IMR-90 (cell line): ENCODE measurements at regions not wholly inside any gene's neighbourhood (a gene's known extent, or its start where the extent isn't known, plus 50 kb on each side); places are given as distances from the start of the nearest gene placed in this dataset.
"Not testable (repeated sequence)": the region's sequence is repeated elsewhere in the genome, so short reads cannot be mapped to it uniquely, and the experiment has no call there.

ENCODE experiments used
- ATAC-seq: fragments of 200-7000 bp; cut with Tn5 transposase; 2 replicates; pipeline ENCODE4 v1.9.1; 2020; ENCODE audit warnings: low read depth, mild to moderate bottlenecking, moderate library complexity
- BruUV-seq: library from RNA; stranded (reverse); fragments of 400-500 nt; replicated peaks from 2 replicates; lab custom pipeline; 2021; lab: Mats Ljungman, UMichigan
- CTCF ChIA-PET: fragments of 300-600 bp; formaldehyde crosslinking; extraction: SDS; loops from one replicate; lab custom pipeline; 2021; ENCODE audit warnings: antibody characterized with exemption; lab: Yijun Ruan, JAX
- POLR2A ChIA-PET: fragments of 300-600 bp; sonication (Branson Sonifier 250); formaldehyde crosslinking; loops from one replicate; lab custom pipeline; 2022; ENCODE audit warnings: antibody characterized with exemption; ENCODE audit not compliant: unreplicated experiment; lab: Charles Lee
- DNase-seq: peaks from one replicate; pipeline ENCODE4 v3.0.0; 2013
- H2AFZ ChIP-seq: replicated peaks from 2 replicates; pipeline ENCODE3; 2013; ENCODE audit warnings: low read length, mild to moderate bottlenecking; ENCODE audit not compliant: poor library complexity
- H2AK5ac ChIP-seq: 2 replicates; pipeline ENCODE4 v1.6.1; 2013; ENCODE audit warnings: low read depth, low read length, inconsistent platforms
- H2AK9ac ChIP-seq: replicated peaks from 2 replicates; pipeline ENCODE3; 2013; ENCODE audit warnings: mild to moderate bottlenecking, low read depth, low read length, moderate library complexity; ENCODE audit not compliant: poor library complexity
- H2BK120ac ChIP-seq: 2 replicates; pipeline ENCODE4 v1.6.1; 2013; ENCODE audit warnings: low read depth, low read length, inconsistent platforms
- H2BK15ac ChIP-seq: 3 replicates; pipeline ENCODE4 v1.6.1; 2013; ENCODE audit warnings: low read depth, low read length, inconsistent platforms
- H2BK20ac ChIP-seq: 2 replicates; pipeline ENCODE4 v1.6.1; 2013; ENCODE audit warnings: low read depth, mild to moderate bottlenecking, inconsistent platforms, low read length, moderate library complexity
- H2BK5ac ChIP-seq: 2 replicates; pipeline ENCODE4 v1.6.1; 2013; ENCODE audit warnings: mild to moderate bottlenecking, low read depth, low read length, inconsistent platforms; ENCODE audit not compliant: poor library complexity, severe bottlenecking
- H3K14ac ChIP-seq: replicated peaks from 2 replicates; pipeline ENCODE4 v1.6.1; 2013; ENCODE audit warnings: low read depth, low read length, inconsistent platforms
- H3K18ac ChIP-seq: 2 replicates; pipeline ENCODE4 v1.6.1; 2013; ENCODE audit warnings: low read depth, low read length, control low read depth
- H3K23ac ChIP-seq: 2 replicates; pipeline ENCODE4 v1.6.1; 2013; ENCODE audit warnings: low read depth, low read length, inconsistent platforms
- H3K27ac ChIP-seq: 2 replicates; pipeline ENCODE4 v1.5.1; 2013; ENCODE audit warnings: mild to moderate bottlenecking, control low read depth, low read length; ENCODE audit not compliant: insufficient read depth
- H3K27me3 ChIP-seq: 2 replicates; pipeline ENCODE4 v1.6.1; 2013; ENCODE audit warnings: low read length; ENCODE audit not compliant: control insufficient read depth, insufficient read depth
- H3K36me3 ChIP-seq: 2 replicates; pipeline ENCODE4 v1.6.1; 2013; ENCODE audit warnings: low read length, mixed read lengths; ENCODE audit not compliant: control insufficient read depth, insufficient read depth
- H3K4ac ChIP-seq: 2 replicates; pipeline ENCODE4 v1.6.1; 2013; ENCODE audit warnings: low read depth, low read length, inconsistent platforms
- H3K4me1 ChIP-seq: 2 replicates; pipeline ENCODE4 v1.6.1; 2013; ENCODE audit warnings: low read length, mixed read lengths; ENCODE audit not compliant: control insufficient read depth, insufficient read depth
- H3K4me2 ChIP-seq: 2 replicates; pipeline ENCODE4 v1.6.1; 2013; ENCODE audit warnings: low read depth, mild to moderate bottlenecking, control low read depth, low read length, moderate library complexity
- H3K4me3 ChIP-seq: 2 replicates; pipeline ENCODE4 v1.5.1; 2013; ENCODE audit warnings: low read depth, mild to moderate bottlenecking, control low read depth, low read length, moderate library complexity; ENCODE audit not compliant: insufficient read depth
- H3K56ac ChIP-seq: 2 replicates; pipeline ENCODE4 v1.6.1; 2013; ENCODE audit warnings: low read length, inconsistent platforms; ENCODE audit not compliant: insufficient read depth; ENCODE audit errors: extremely low read depth
- H3K79me1 ChIP-seq, 2 experiments: 2 replicates each; pipeline ENCODE4 v1.6.1; 2013; ENCODE audit warnings: low read length in 2 of 2, inconsistent platforms in 1 of 2, low read depth in 1 of 2
- H3K9ac ChIP-seq: 2 replicates; pipeline ENCODE4 v1.6.1; 2013; ENCODE audit warnings: low read depth, low read length, control low read depth
- H3K9me1 ChIP-seq: 2 replicates; pipeline ENCODE4 v1.6.1; 2013; ENCODE audit warnings: low read length, inconsistent platforms; ENCODE audit not compliant: insufficient read depth
- H3K9me3 ChIP-seq: 2 replicates; pipeline ENCODE4 v1.6.1; 2013; ENCODE audit warnings: low read length; ENCODE audit not compliant: control insufficient read depth, insufficient read depth
- H4K20me1 ChIP-seq: 2 replicates; pipeline ENCODE4 v1.6.1; 2013; ENCODE audit warnings: low read length, inconsistent platforms; ENCODE audit not compliant: insufficient read depth
- H4K5ac ChIP-seq: 2 replicates; pipeline ENCODE4 v1.6.1; 2013; ENCODE audit warnings: mild to moderate bottlenecking, low read depth, low read length, control low read depth
- H4K8ac ChIP-seq, 2 experiments: 2 replicates each; pipeline ENCODE4 v1.6.1; 2013; ENCODE audit warnings: low read depth in 2 of 2, low read length in 2 of 2, control low read depth in 1 of 2, inconsistent platforms in 1 of 2
- H4K91ac ChIP-seq: 2 replicates; pipeline ENCODE4 v1.6.1; 2013; ENCODE audit warnings: low read depth, low read length, inconsistent platforms; ENCODE audit not compliant: insufficient read depth
- WGBS, 2 experiments: methylation state at CpG; one replicate each; pipeline versions ENCODE4 v1.1.5 to v1.1.7; 2013; ENCODE audit warnings: missing lambda C conversion rate in 2 of 2; ENCODE audit not compliant: insufficient read length in 1 of 2; ENCODE audit errors: extremely low coverage in 2 of 2; 5-methylcytosine and 5-hydroxymethylcytosine counted together
- dilution Hi-C: fragments of 300-500 bp; cut with HindIII; formaldehyde crosslinking; loops from one replicate; pipeline ENCODE4 v1.14.3; 2018; ENCODE audit warnings: low sequenced_read_pairs; ENCODE audit not compliant: unreplicated experiment
- in situ Hi-C: fragments of 300-500 bp; cut with MboI; formaldehyde crosslinking; loops from 3 replicates; pipeline ENCODE4 v1.14.3; 2019; ENCODE audit warnings: low sequenced_read_pairs, inconsistent platforms, mixed read lengths
- intact Hi-C: fragments of 100-400 bp; cut with micrococcal nuclease; formaldehyde crosslinking; loops from 2 replicates; pipeline ENCODE4 v1.10.0; 2022

DNA sequence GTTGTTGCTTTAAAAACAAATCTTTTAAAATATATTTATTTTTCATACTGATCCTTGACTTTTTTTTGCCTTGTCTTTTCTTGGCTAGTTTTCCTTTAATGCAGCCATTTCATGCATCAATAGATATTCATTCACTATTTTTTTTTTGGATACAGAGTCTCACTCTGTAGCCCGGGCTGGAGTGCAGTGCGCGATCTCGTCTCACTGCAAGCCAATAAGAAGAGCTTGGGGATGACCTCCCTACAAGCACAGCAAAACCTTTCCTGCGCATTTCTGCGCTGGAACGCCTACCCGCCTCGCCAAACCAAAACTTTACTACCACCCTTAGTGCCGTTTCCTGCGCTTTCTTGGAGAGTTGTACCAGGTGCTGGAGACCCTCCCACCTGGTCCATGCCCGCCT is 161.3 kb upstream of the ZNG1E start:
- H3K18ac ChIP-seq, CTCF ChIA-PET, H4K20me1 ChIP-seq, H3K56ac ChIP-seq, H2AFZ ChIP-seq, H2BK20ac ChIP-seq, H3K4me2 ChIP-seq, H2AK9ac ChIP-seq, H3K9me3 ChIP-seq, POLR2A ChIA-PET, in situ Hi-C loops, H3K4me1 ChIP-seq, H2AK5ac ChIP-seq, H3K9ac ChIP-seq, H3K9me1 ChIP-seq, H3K4ac ChIP-seq, ATAC-seq, H3K4me3 ChIP-seq, H2BK120ac ChIP-seq, H4K8ac ChIP-seq, intact Hi-C loops, H3K23ac ChIP-seq, H2BK15ac ChIP-seq, H2BK5ac ChIP-seq, H3K79me1 ChIP-seq, H3K14ac ChIP-seq, DNase-seq, H3K36me3 ChIP-seq, BruUV-seq, dilution Hi-C loops, H3K27me3 ChIP-seq, H3K27ac ChIP-seq, H4K5ac ChIP-seq, H4K91ac ChIP-seq: not testable (repeated sequence)
- whole genome bisulfite sequencing, 2 experiments, result 75% methylated on average over 2 of the region's 12 CpGs; no CpG with 5 or more reads in 1 of the 2 experiments

DNA sequence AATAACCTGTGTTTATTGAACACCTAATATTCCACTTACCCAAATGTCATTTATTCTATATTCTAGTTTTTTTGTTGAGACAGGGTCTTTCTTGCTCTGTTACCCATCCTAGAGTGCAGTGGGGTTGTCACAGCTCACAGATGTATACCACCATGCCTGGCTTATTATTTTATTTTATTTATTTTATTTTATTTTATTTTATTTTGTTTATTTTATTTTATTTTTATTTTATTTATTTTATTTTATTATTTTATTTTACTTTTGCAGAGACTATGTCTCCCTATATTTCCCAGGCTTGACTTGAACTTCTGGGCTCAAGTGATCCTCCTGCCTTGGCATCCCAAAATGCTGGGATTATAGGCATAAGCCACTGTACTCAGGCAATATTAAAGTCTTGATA is 167.8 kb upstream of the ZNG1E start:
- H3K9me1 ChIP-seq, H3K4me2 ChIP-seq, H3K36me3 ChIP-seq, H3K27ac ChIP-seq, H3K14ac ChIP-seq, H3K79me1 ChIP-seq, in situ Hi-C loops, dilution Hi-C loops, H4K8ac ChIP-seq, H2AFZ ChIP-seq, intact Hi-C loops, H3K23ac ChIP-seq, H2BK20ac ChIP-seq, H2AK9ac ChIP-seq, DNase-seq, H3K9me3 ChIP-seq, POLR2A ChIA-PET, H2BK15ac ChIP-seq, H3K4me3 ChIP-seq, H2BK5ac ChIP-seq, H2BK120ac ChIP-seq, H3K4ac ChIP-seq, H3K9ac ChIP-seq, H4K20me1 ChIP-seq, H3K27me3 ChIP-seq, H3K4me1 ChIP-seq, BruUV-seq, CTCF ChIA-PET, H3K56ac ChIP-seq, H4K91ac ChIP-seq, ATAC-seq, H3K18ac ChIP-seq, H2AK5ac ChIP-seq, H4K5ac ChIP-seq: not testable (repeated sequence)
